ENCODE measurements at regions not wholly inside any gene's neighbourhood (a gene's known extent, or its start where the extent isn't known, plus 50 kb on each side); places are given as distances from the start of the nearest gene placed in this dataset.

- TF ChIP-seq, protein P1, sequence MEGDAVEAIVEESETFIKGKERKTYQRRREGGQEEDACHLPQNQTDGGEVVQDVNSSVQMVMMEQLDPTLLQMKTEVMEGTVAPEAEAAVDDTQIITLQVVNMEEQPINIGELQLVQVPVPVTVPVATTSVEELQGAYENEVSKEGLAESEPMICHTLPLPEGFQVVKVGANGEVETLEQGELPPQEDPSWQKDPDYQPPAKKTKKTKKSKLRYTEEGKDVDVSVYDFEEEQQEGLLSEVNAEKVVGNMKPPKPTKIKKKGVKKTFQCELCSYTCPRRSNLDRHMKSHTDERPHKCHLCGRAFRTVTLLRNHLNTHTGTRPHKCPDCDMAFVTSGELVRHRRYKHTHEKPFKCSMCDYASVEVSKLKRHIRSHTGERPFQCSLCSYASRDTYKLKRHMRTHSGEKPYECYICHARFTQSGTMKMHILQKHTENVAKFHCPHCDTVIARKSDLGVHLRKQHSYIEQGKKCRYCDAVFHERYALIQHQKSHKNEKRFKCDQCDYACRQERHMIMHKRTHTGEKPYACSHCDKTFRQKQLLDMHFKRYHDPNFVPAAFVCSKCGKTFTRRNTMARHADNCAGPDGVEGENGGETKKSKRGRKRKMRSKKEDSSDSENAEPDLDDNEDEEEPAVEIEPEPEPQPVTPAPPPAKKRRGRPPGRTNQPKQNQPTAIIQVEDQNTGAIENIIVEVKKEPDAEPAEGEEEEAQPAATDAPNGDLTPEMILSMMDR (IDR thresholded peaks at IDR 0.05), result no peak
- TF ChIP-seq POLR2A (IDR thresholded peaks at IDR 0.05), result no peak
These were observed 711.6 kb upstream of the FOXG1 start for GRCh38 chr14:28055008-28055407.
